GM18502 (cell line): ENCODE measurements at regions not wholly inside any gene's neighbourhood (a gene's known extent, or its start where the extent isn't known, plus 50 kb on each side); places are given as distances from the start of the nearest gene placed in this dataset.
A peak's percentile ranks its signal among the peaks of the same experiment; 100 is the strongest.

Experiments used
- ATAC-seq: cut with Tn5 transposase; IDR thresholded peaks from one replicate; pipeline ENCODE4 v1.9.1; 2021; ENCODE audit warnings: mild to moderate bottlenecking; ENCODE audit not compliant: unreplicated experiment, poor library complexity

GRCh38 chr12:59839514-59839913, 243.7 kb downstream of the SLC16A7 start:
- no peak for ATAC-seq

DNA sequence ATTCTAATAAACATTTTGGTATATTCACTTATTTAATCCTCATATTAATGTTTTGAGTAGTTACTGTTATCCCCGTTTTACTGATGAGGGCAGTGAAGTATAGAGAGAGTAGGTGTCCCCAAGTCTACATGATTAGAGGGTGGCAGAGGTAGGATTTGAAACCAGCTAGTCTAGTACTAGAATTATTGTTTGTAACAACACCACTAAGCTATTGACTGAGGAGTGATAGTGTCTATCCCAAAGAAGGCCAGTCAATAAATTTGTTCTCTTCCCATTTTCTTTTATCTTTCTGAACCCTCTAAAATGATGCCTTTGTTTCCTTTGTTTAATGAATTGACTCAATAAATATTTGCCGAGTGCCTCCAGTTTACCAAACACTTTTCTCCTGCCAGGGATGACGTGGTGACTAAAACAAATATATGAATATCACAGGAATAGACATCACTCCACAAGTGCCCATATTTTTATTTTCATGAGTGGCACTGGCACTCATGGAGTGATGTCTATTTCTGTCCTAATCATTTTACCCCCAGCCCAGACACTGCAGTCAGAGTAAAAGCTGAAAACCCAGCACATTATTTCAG, 247.5 kb downstream of the SLC16A7 start:
- ATAC-seq, result no peak

DNA sequence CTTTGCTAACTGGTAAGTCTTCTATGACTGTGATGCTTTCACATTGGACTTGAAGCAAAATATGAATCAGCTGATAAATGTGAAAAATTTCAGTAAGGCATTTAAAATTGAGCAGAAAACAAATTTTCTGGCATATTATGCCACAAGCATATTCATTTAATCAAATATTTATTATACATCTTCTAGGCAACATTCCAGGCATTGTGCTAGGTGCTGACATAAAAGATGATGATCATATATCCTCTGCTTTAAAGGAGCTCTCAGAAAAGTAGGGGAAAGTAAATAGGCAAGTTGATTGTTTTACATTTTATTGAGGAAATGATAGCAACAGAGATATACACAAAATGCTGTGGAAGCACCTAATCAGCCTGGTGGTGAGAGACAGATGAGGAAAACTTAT, 248.9 kb downstream of the SLC16A7 start:
- ATAC-seq, result no peak

GRCh38 chr12:59845293-59845692, 249.5 kb downstream of the SLC16A7 start:
- ATAC-seq, result no peak

- ATAC-seq, result no peak
These were observed 251.3 kb downstream of the SLC16A7 start for GRCh38 chr12:59847127-59847526.

DNA sequence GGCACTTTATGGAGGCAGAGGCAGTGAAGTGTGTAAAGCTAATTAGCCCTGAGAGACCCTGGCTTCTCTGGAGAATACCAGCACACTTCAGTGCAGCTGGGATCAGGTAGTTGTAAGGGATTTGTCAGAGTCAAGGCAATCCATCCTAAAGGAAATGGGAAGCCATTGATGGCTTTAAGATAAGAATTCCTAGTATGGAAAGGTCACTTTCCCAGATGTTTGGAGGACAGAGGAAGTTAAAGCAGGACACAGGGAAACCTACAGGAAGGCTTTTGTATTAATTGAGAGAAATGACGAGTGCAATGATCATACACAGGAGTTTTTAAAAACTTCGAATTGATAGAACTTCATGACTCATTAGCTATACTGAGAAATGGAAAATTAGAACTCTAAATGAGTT, 254.4 kb downstream of the SLC16A7 start:
- ATAC-seq, result no peak

- no peak for ATAC-seq
These were observed 262.8 kb downstream of the SLC16A7 start for GRCh38 chr12:59858508-59859170.

- no peak for ATAC-seq
These were observed 263.3 kb downstream of the SLC16A7 start for GRCh38 chr12:59859171-59859510.

DNA sequence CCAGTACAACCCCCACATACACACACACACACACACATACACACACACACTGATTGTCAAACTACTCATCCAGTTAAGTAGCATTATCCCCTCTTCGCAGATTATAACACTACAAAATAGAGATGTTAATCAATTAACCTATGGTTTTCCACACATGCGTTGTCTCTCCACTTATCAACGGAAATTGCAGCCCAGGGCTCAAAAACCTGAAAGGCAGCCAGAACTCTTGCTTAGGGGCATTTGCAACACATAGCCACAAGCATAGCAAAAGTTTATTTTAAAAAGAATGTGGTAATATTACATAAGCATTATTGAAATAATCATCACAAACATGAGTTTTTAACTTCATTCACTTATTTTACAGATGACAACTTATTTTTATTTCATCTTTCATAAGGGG, 265.8 kb downstream of the SLC16A7 start:
- ATAC-seq, result no peak

- ATAC-seq, result no peak
These were observed 271.2 kb downstream of the SLC16A7 start for GRCh38 chr12:59867055-59867454.

GRCh38 chr12:59867689-59868088, 271.9 kb downstream of the SLC16A7 start:
- no peak for ATAC-seq

- no peak for ATAC-seq
These were observed 275.9 kb downstream of the SLC16A7 start for GRCh38 chr12:59871779-59872178.

DNA sequence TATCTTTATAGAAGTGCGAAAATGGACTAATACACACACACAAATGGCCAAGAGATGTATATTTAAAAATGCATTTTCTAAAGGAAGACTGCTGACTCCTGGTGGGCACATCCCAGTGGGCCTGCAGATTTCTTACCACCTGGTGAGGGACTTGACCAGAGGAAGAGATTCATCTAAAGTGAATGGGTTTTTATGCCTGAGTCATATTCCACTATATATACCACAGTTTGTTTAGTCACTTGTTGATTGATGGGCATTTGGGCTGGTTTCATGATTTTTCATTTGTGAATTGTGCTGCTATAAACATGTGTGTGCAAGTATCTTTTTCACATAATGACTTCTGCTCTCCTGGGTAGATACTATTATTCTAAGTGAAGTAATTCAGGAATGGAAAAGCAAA, 277.3 kb downstream of the SLC16A7 start:
- ATAC-seq, result no peak

- ATAC-seq, result peak; percentile 67
These were observed 279.0 kb downstream of the SLC16A7 start for GRCh38 chr12:59874781-59875180.

DNA sequence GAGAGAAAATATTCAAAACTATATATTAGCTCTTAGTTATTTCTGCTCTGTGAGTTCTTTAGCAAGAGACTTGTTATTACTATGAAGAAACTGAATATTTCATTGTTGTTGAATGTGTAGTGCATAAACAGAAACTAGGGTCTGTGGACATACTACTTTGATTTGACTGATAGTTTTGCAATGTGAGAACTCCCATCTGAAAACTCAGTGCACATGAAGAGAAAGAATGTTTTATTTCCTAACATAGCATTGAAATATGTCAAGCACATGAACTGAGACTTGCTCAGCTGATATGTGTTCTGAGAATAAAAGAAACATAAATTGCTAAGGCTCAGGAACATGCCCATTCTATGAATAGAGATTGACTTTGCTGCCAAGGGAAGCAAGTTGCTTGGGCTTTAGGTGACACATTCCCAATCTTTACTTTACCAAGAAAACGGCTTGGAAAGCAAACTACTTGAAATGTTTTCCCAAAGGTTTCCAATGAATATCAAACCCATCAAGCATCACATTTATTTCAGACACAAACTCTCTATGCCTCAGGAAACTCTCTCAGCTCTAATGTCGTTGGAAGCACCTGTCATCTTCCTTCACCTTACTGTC, 290.4 kb downstream of the SLC16A7 start:
- ATAC-seq, result no peak

- ATAC-seq, result no peak
These were observed 291.3 kb downstream of the SLC16A7 start for GRCh38 chr12:59887178-59887577.

DNA sequence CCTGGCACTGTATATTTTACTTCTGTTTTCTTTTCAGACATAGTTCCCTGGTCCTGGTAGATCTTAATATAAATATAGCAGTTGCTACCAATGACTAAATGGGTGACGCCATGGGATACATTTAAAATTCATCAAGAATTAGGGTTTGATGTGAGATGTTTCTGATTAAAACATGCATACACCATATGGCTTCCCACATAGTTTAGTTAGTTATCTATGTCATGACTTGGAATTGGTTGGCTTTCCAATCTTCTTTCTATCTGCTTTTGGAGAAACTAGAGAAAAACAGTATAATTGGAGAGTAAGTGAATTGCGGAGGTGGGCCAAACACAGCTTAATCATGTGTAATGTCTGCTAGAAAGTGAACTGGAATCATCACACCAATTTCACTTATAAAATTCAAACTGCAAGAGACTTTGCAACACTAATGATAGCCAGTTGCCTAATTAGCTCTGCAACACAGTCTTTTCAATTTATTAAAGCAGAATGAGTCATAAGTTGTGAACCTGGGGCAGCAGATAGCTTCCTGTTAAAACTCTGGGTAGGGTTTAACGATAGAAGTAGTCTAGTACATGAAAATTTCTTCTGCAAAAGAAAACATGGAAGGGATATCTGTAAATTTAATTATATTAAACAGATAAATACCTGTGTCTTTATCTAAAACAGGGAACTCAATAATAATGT, 295.2 kb downstream of the SLC16A7 start:
- ATAC-seq, result no peak

- no peak for ATAC-seq
These were observed 299.4 kb downstream of the SLC16A7 start for GRCh38 chr12:59895166-59895775.

GRCh38 chr12:59904874-59905521, 309.2 kb downstream of the SLC16A7 start:
- ATAC-seq, result no peak

DNA sequence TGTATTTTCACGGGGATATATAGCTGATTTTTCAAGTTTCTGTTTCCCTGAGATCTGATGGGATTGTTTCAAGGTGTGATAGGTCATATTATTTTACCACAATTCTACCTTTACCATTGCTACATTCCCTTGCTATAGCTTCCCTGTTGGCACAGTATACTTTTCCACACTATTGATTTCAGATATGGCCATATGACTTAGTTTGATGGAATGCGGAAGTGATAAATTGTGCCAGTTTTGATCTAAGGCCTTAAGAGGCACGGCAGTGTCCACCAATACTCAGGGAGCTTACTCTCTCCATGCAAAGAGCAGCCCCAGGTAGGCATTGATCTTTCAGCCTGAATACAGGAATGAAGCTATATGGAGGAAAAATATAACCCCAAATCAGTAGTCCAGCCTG, 315.7 kb downstream of the SLC16A7 start:
- ATAC-seq, result no peak

GRCh38 chr12:59916988-59917387, 321.2 kb downstream of the SLC16A7 start:
- no peak for ATAC-seq
